CD4-positive, alpha-beta T cell (primary cell): ENCODE measurements at regions not wholly inside any gene's neighbourhood (a gene's known extent, or its start where the extent isn't known, plus 50 kb on each side); places are given as distances from the start of the nearest gene placed in this dataset.

Experiments used
- ATAC-seq: fragments of 200-7000 bp; cut with Tn5 transposase; one replicate; pipeline ENCODE4 v1.10.0; 2022; ENCODE audit warnings: mild to moderate bottlenecking; ENCODE audit not compliant: poor library complexity
- CTCF ChIA-PET: fragments of 350-600 bp; sonication (Branson Sonifier 250); formaldehyde crosslinking; loops from one replicate; lab custom pipeline; 2021; ENCODE audit warnings: antibody characterized with exemption, inconsistent platforms; lab: Charles Lee
- POLR2A ChIA-PET: fragments of 350-600 bp; sonication (Branson Sonifier 250); formaldehyde crosslinking; loops from one replicate; lab custom pipeline; 2021; ENCODE audit warnings: antibody characterized with exemption, inconsistent platforms; lab: Charles Lee
- DNase-seq, 14 experiments: peaks; one replicate each; pipeline ENCODE4 v3.0.0-alpha.2; 2013 to 2020; ENCODE audit warnings: mixed read lengths in 2 of 14
- H3K27ac ChIP-seq, 2 donors: one replicate each; pipeline versions ENCODE4 v1.5.1 to v1.7.0; 2013; ENCODE audit warnings: low read length in 2 of 2, low read depth in 1 of 2, mild to moderate bottlenecking in 1 of 2
- H3K27me3 ChIP-seq, 2 experiments: 1 replicate in 1 of 2; 2 replicates in 1 of 2; pipeline versions ENCODE4 v1.6.1 to v1.7.0; 2013; ENCODE audit warnings: low read length in 2 of 2, control low read depth in 1 of 2, mild to moderate bottlenecking in 1 of 2, moderate library complexity in 1 of 2; ENCODE audit not compliant: insufficient read depth in 2 of 2, control insufficient read depth in 1 of 2
- H3K36me3 ChIP-seq: one replicate; pipeline ENCODE4 v1.6.1; 2013; ENCODE audit warnings: low read length, control low read depth; ENCODE audit not compliant: insufficient read depth
- H3K4me1 ChIP-seq: one replicate; pipeline ENCODE4 v1.6.1; 2013; ENCODE audit warnings: low read length, control low read depth; ENCODE audit not compliant: insufficient read depth
- H3K4me3 ChIP-seq: one replicate; pipeline ENCODE4 v1.5.1; 2013; ENCODE audit warnings: mild to moderate bottlenecking, low read length, moderate library complexity
- H3K9me3 ChIP-seq, 2 experiments: 1 replicate in 1 of 2; 2 replicates in 1 of 2; pipeline versions ENCODE4 v1.6.1 to v1.7.0; 2013; ENCODE audit warnings: low read length in 2 of 2, mild to moderate bottlenecking in 2 of 2, control low read depth in 1 of 2, moderate library complexity in 1 of 2; ENCODE audit not compliant: control insufficient read depth in 1 of 2, insufficient read depth in 1 of 2
- H3K27ac Mint-ChIP-seq: one replicate; pipeline ENCODE4 v1.8.0; 2020; ENCODE audit warnings: mixed read lengths
- H3K27me3 Mint-ChIP-seq: one replicate; pipeline ENCODE4 v1.8.0; 2021; ENCODE audit warnings: mixed read lengths
- H3K36me3 Mint-ChIP-seq: one replicate; pipeline ENCODE4 v1.8.0; 2021; ENCODE audit warnings: low read depth, mixed read lengths
- H3K4me1 Mint-ChIP-seq: one replicate; pipeline ENCODE4 v1.8.0; 2021; ENCODE audit warnings: low read depth, mixed read lengths
- H3K4me3 Mint-ChIP-seq: one replicate; pipeline ENCODE4 v1.8.0; 2020; ENCODE audit warnings: mild to moderate bottlenecking, mixed read lengths
- H3K9me3 Mint-ChIP-seq: one replicate; pipeline ENCODE4 v1.8.0; 2020; ENCODE audit warnings: mixed read lengths
- CTCF ChIP-seq: fragments of 200-600 bp; IDR thresholded peaks from one replicate; pipeline ENCODE4 v1.8.0; 2022; ENCODE audit warnings: antibody characterized with exemption, mild to moderate bottlenecking
- intact Hi-C, 2 experiments: fragments of 100-400 bp; cut with DNase I in 1 of 2; cut with micrococcal nuclease in 1 of 2; formaldehyde crosslinking; loops; one replicate each; pipeline versions ENCODE4 v1.15.1 to v1.9.0; 2023 to 2025; cut with DNase I, micrococcal nuclease

GRCh38 chrX:129058405-129058804, 464.9 kb downstream of the SMARCA1 start:
- no peak overlapping the region for H3K27ac Mint-ChIP-seq
- DNase-seq: no peak
- intact Hi-C loops: no loop called here
- no peaks in the 10 kb centered on the region for H3K4me1 ChIP-seq
- no peak overlapping the region for H3K4me3 Mint-ChIP-seq
- H3K27me3 ChIP-seq: no peaks in the 10 kb centered on the region
- ChIA-PET CTCF (no interaction called here), POLR2A (no interaction called here)
- H3K4me3 ChIP-seq: no peak overlapping the region
- no peaks in the 10 kb centered on the region for H3K27me3 Mint-ChIP-seq
- H3K27ac ChIP-seq: no peak overlapping the region
- no peaks in the 10 kb centered on the region for H3K36me3 Mint-ChIP-seq
- no peak for ATAC-seq
- H3K4me1 Mint-ChIP-seq: no peaks in the 10 kb centered on the region
- peaks cover 3% of the 10 kb centered on the region for H3K9me3 Mint-ChIP-seq
- TF ChIP-seq CTCF: no peak
- H3K9me3 ChIP-seq: no peaks in the 10 kb centered on the region
- H3K36me3 ChIP-seq: no peaks in the 10 kb centered on the region

GRCh38 chrX:129043138-129043537, 480.2 kb downstream of the SMARCA1 start:
- H3K27me3 Mint-ChIP-seq: no peaks in the 10 kb centered on the region
- no peaks in the 10 kb centered on the region for H3K36me3 Mint-ChIP-seq
- no peaks in the 10 kb centered on the region for H3K9me3 Mint-ChIP-seq
- Histone ChIP-seq H3K4me1 (no peaks in the 10 kb centered on the region), H3K36me3 (no peaks in the 10 kb centered on the region), H3K27ac (no peak overlapping the region), H3K4me3 (no peak overlapping the region), H3K9me3 (peaks cover 0 to 4% of the 10 kb centered on the region in 2 experiments), H3K27me3 (no peaks in the 10 kb centered on the region)
- no peak overlapping the region for H3K4me3 Mint-ChIP-seq
- ChIA-PET CTCF (no interaction called here), POLR2A (no interaction called here)
- H3K27ac Mint-ChIP-seq: no peak overlapping the region
- ATAC-seq (no peak), DNase-seq (no peak)
- TF ChIP-seq CTCF: no peak
- intact Hi-C loops: no loop called here
- no peaks in the 10 kb centered on the region for H3K4me1 Mint-ChIP-seq

- Mint-ChIP-seq H3K4me3 (no peak overlapping the region), H3K4me1 (no peaks in the 10 kb centered on the region), H3K36me3 (no peaks in the 10 kb centered on the region), H3K9me3 (no peaks in the 10 kb centered on the region), H3K27ac (no peak overlapping the region), H3K27me3 (no peaks in the 10 kb centered on the region)
- peaks cover 0 to 4% of the 10 kb centered on the region in 2 experiments for H3K9me3 ChIP-seq
- no peaks in the 10 kb centered on the region for H3K27me3 ChIP-seq
- ChIA-PET POLR2A (no interaction called here), CTCF (no interaction called here)
- ATAC-seq (no peak), DNase-seq (no peak)
- intact Hi-C loops: no loop called here
- no peak overlapping the region for H3K27ac ChIP-seq
- no peaks in the 10 kb centered on the region for H3K4me1 ChIP-seq
- no peak for TF ChIP-seq CTCF
- H3K4me3 ChIP-seq: no peak overlapping the region
- no peaks in the 10 kb centered on the region for H3K36me3 ChIP-seq
Measured at GRCh38 chrX:129041319-129041718, 482.0 kb downstream of the SMARCA1 start.
